ENCODE measurements at regions not wholly inside any gene's neighbourhood (a gene's known extent, or its start where the extent isn't known, plus 50 kb on each side); places are given as distances from the start of the nearest gene placed in this dataset.

DNA sequence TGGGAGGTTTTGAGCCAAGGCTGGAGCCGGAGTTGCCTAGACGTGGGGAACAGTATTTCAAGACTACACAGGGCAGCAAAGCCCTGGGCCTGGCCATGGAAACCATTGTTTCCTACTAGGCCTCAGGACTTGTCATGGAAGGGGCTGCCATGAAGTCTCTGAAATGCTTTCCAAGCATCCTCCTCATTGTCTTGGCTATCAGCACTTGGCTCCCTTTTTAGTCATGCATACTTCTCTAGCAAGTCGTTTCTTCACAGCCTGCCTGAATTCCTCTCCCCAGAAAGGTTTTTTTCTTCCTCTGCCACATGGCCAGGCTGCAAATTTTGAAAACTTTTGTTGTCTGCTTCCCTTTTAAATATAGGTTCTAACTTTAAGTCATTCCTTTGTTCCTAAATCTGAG lies 406.6 kb upstream of the TMPRSS15 start:
- TF ChIP-seq, protein P1, sequence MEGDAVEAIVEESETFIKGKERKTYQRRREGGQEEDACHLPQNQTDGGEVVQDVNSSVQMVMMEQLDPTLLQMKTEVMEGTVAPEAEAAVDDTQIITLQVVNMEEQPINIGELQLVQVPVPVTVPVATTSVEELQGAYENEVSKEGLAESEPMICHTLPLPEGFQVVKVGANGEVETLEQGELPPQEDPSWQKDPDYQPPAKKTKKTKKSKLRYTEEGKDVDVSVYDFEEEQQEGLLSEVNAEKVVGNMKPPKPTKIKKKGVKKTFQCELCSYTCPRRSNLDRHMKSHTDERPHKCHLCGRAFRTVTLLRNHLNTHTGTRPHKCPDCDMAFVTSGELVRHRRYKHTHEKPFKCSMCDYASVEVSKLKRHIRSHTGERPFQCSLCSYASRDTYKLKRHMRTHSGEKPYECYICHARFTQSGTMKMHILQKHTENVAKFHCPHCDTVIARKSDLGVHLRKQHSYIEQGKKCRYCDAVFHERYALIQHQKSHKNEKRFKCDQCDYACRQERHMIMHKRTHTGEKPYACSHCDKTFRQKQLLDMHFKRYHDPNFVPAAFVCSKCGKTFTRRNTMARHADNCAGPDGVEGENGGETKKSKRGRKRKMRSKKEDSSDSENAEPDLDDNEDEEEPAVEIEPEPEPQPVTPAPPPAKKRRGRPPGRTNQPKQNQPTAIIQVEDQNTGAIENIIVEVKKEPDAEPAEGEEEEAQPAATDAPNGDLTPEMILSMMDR (IDR thresholded peaks at IDR 0.05): no peak
- TF ChIP-seq EP300 (IDR thresholded peaks at IDR 0.05): no peak
- TF ChIP-seq POLR2AphosphoS5 (IDR thresholded peaks at IDR 0.05): no peak
- TF ChIP-seq POLR2A (IDR thresholded peaks at IDR 0.05): no peak

All from gastroesophageal sphincter (tissue), 3 donors.